ENCODE measurements at regions not wholly inside any gene's neighbourhood (a gene's known extent, or its start where the extent isn't known, plus 50 kb on each side); places are given as distances from the start of the nearest gene placed in this dataset.

GRCh38 chr12:54128416-54128815 is 60.4 kb downstream of the SMUG1 start:
- ATAC-seq (no peak), DNase-seq (ENCODE audit: low spot score) (no peak), FAIRE-seq (no peak)
- POLR2A ChIA-PET: no interaction called here
- BruUV-seq (replicated peaks): no TSS peak
- Histone ChIP-seq H3K36me3 (replicated peaks in 1 of 2; ENCODE audit: control insufficient read depth in 1 of 2, insufficient read depth in 2 of 2, low read length in 2 of 2) (no peaks in the 10 kb centered on the region), H3K79me2 (ENCODE audit: insufficient read depth, low read length) (no peaks in the 10 kb centered on the region), H3K4me3 (replicated peaks in 1 of 3; ENCODE audit: insufficient read depth in 1 of 3, low read depth in 2 of 3, low read length in 3 of 3) (no peak overlapping the region), H4K20me1 (ENCODE audit: insufficient read depth, low read length) (no peaks in the 10 kb centered on the region), H3K9me3 (ENCODE audit: low read length) (no peaks in the 10 kb centered on the region), H2AFZ (ENCODE audit: low read length) (no peak overlapping the region), H3K27me3 (ENCODE audit: control insufficient read depth in 1 of 2, insufficient read depth in 2 of 2, low read length in 2 of 2) (peaks cover 5 to 17% of the 10 kb centered on the region in 2 experiments; a peak in 3 of 5 replicates), H3K4me2 (ENCODE audit: low read depth, low read length) (no peak overlapping the region), H3K27ac (ENCODE audit: extremely low read length, insufficient read depth, low read length) (no peak overlapping the region), H3K4me1 (ENCODE audit: insufficient read depth, low read length) (peaks cover 42% of the 10 kb centered on the region), H3K9ac (ENCODE audit: insufficient read depth, low read depth, low read length) (no peak overlapping the region)
- WGBS (ENCODE audit: low lambda C conversion rate): 63% methylated on average over 3 of the region's 3 CpGs
- in situ Hi-C loops (cut with HindIII; ENCODE audit: extremely low pct_ligation_motif_present, low pct_unique_long_range_greater_than_20kb): no loop called here
- intact Hi-C loops (cut with micrococcal nuclease; ENCODE audit: unreplicated experiment): no loop called here
- TF ChIP-seq SNAPC2 (CRISPR knock-in tag; IDR thresholded peaks at IDR 0.05): no peak
- TF ChIP-seq MTA3 (CRISPR knock-in tag; IDR thresholded peaks at IDR 0.05): no peak
- TF ChIP-seq AKNA (CRISPR knock-in tag; IDR thresholded peaks at IDR 0.05; ENCODE audit: borderline replicate concordance): no peak
- TF ChIP-seq PBX2 (CRISPR knock-in tag; IDR thresholded peaks at IDR 0.05): no peak
- TF ChIP-seq KLF16 (CRISPR knock-in tag; IDR thresholded peaks at IDR 0.05): no peak
- no peak for TF ChIP-seq GLI4 (CRISPR knock-in tag; IDR thresholded peaks at IDR 0.05; ENCODE audit: borderline replicate concordance)
- TF ChIP-seq FOXA1 (IDR thresholded peaks at IDR 0.05): no peak
- no peak for TF ChIP-seq FOXA1 (CRISPR knock-in tag; IDR thresholded peaks at IDR 0.05)
- no peak for TF ChIP-seq ZBTB1 (CRISPR knock-in tag; IDR thresholded peaks at IDR 0.05; ENCODE audit: borderline replicate concordance)
- TF ChIP-seq ZNF598 (CRISPR knock-in tag; IDR thresholded peaks at IDR 0.05; ENCODE audit: borderline replicate concordance): no peak
- TF ChIP-seq ZNF678 (CRISPR knock-in tag; IDR thresholded peaks at IDR 0.05): no peak
- TF ChIP-seq JUN (CRISPR knock-in tag; IDR thresholded peaks at IDR 0.05): no peak
- TF ChIP-seq U2AF2 (IDR thresholded peaks at IDR 0.05; ENCODE audit: low read depth, low read length): no peak
- no peak for TF ChIP-seq TRIM22 (IDR thresholded peaks at IDR 0.05)
- TF ChIP-seq ZNF10 (CRISPR knock-in tag; IDR thresholded peaks at IDR 0.05; ENCODE audit: borderline replicate concordance, low read depth): no peak
- TF ChIP-seq PLRG1 (conservative IDR thresholded peaks at IDR 0.05): no peak
- TF ChIP-seq RELA (CRISPR knock-in tag; IDR thresholded peaks at IDR 0.05): no peak
- no peak for TF ChIP-seq MZF1 (CRISPR knock-in tag; IDR thresholded peaks at IDR 0.05; ENCODE audit: borderline replicate concordance)
- TF ChIP-seq ZNF747 (CRISPR knock-in tag; IDR thresholded peaks at IDR 0.05; ENCODE audit: borderline replicate concordance): no peak
- TF ChIP-seq NFRKB (IDR thresholded peaks at IDR 0.05): no peak
- CTCF ChIA-PET (ENCODE audit: low intra/inter-chr PET ratio, low total read pairs): no interaction called here
